NB4 (cell line): ENCODE measurements at regions not wholly inside any gene's neighbourhood (a gene's known extent, or its start where the extent isn't known, plus 50 kb on each side); places are given as distances from the start of the nearest gene placed in this dataset.

Experiments
- CTCF ChIP-seq: IDR thresholded peaks from one replicate; pipeline ENCODE4 v1.5.1; 2012; ENCODE audit warnings: low read depth, low read length
- MAX ChIP-seq: IDR thresholded peaks from 2 replicates; pipeline ENCODE4 v1.6.1; 2011; ENCODE audit warnings: low read depth, low read length
- POLR2A ChIP-seq: IDR thresholded peaks from 2 replicates; pipeline ENCODE4 v1.6.1; 2011; ENCODE audit warnings: mild to moderate bottlenecking; ENCODE audit not compliant: insufficient read length; ENCODE audit errors: extremely low read depth

- TF ChIP-seq POLR2A = no peak
- no peak for TF ChIP-seq CTCF
- no peak for TF ChIP-seq MAX
Measured at GRCh38 chr1:115567431-115567830, 74.3 kb upstream of the VANGL1 start.
